ENCODE measurements at regions not wholly inside any gene's neighbourhood (a gene's known extent, or its start where the extent isn't known, plus 50 kb on each side); places are given as distances from the start of the nearest gene placed in this dataset.

GRCh38 chr2:194720462-194720861 is 936.6 kb upstream of the SLC39A10 start:
- no peaks in the 10 kb centered on the region for H4K20me1 ChIP-seq (ENCODE audit: low read length)
- no peaks in the 10 kb centered on the region for H3F3A ChIP-seq (ENCODE audit: low read length, unreplicated experiment)
- H3K79me2 ChIP-seq (ENCODE audit: low read length), result no peaks in the 10 kb centered on the region
- H3K9me2 ChIP-seq (replicated peaks; ENCODE audit: low read length), result no peaks in the 10 kb centered on the region
- POLR2A ChIA-PET (ENCODE audit: unreplicated experiment), result no interaction called here
- TF ChIP-seq EZH2phosphoT487 (IDR thresholded peaks at IDR 0.05; ENCODE audit: borderline replicate concordance, low read length) (no peak), EZH2 (IDR thresholded peaks at IDR 0.05; ENCODE audit: low read length, unreplicated experiment) (no peak), CTCF (conservative IDR thresholded peaks at IDR 0.05; ENCODE audit: low read depth, low read length) (no peak)
- intact Hi-C loops (cut with micrococcal nuclease), result no loop called here
- no peak overlapping the region for H3K9ac ChIP-seq (ENCODE audit: low read length)
- H3K36me3 ChIP-seq (ENCODE audit: low read depth, low read length), result no peaks in the 10 kb centered on the region
- H3K9me3 ChIP-seq (ENCODE audit: low read length), result no peaks in the 10 kb centered on the region
- DNase-seq, result no peak
- H3K27ac ChIP-seq (ENCODE audit: low read length), result no peak overlapping the region
- no peaks in the 10 kb centered on the region for H3K4me1 ChIP-seq (ENCODE audit: insufficient read depth, low read length)
- no peak overlapping the region for H3K4me2 ChIP-seq (ENCODE audit: low read length)
- H2AFZ ChIP-seq (ENCODE audit: low read length), result no peak overlapping the region
- no peaks in the 10 kb centered on the region for H3K27me3 ChIP-seq (ENCODE audit: low read length)
- CTCF ChIA-PET, result no interaction called here
- BruUV-seq (replicated peaks), result no TSS peak
- ATAC-seq, result no peak
- no peak overlapping the region for H3K4me3 ChIP-seq (ENCODE audit: low read length)

- DNase-seq, result no peak
- Histone ChIP-seq H3K4me2 (ENCODE audit: low read length) (no peak overlapping the region), H3F3A (ENCODE audit: low read length, unreplicated experiment) (no peaks in the 10 kb centered on the region), H3K4me1 (ENCODE audit: insufficient read depth, low read length) (no peaks in the 10 kb centered on the region), H3K27ac (ENCODE audit: low read length) (no peak overlapping the region), H3K36me3 (ENCODE audit: low read depth, low read length) (no peaks in the 10 kb centered on the region), H3K9me3 (ENCODE audit: low read length) (no peaks in the 10 kb centered on the region), H4K20me1 (ENCODE audit: low read length) (no peaks in the 10 kb centered on the region), H3K4me3 (ENCODE audit: low read length) (no peak overlapping the region), H3K9ac (ENCODE audit: low read length) (no peak overlapping the region), H2AFZ (ENCODE audit: low read length) (no peak overlapping the region), H3K27me3 (ENCODE audit: low read length) (no peaks in the 10 kb centered on the region), H3K9me2 (replicated peaks; ENCODE audit: low read length) (no peaks in the 10 kb centered on the region), H3K79me2 (ENCODE audit: low read length) (no peaks in the 10 kb centered on the region)
- BruUV-seq (replicated peaks), result no TSS peak
- ChIA-PET CTCF (interaction anchor here (0.5 kb wide), 1 partner anchor 26 kb away, joined by 3 read pairs; no protein-coding TSS in a partner anchor), POLR2A (ENCODE audit: unreplicated experiment) (no interaction called here)
- TF ChIP-seq CTCF (conservative IDR thresholded peaks at IDR 0.05; ENCODE audit: low read depth, low read length) (no peak), EZH2phosphoT487 (IDR thresholded peaks at IDR 0.05; ENCODE audit: borderline replicate concordance, low read length) (no peak), EZH2 (IDR thresholded peaks at IDR 0.05; ENCODE audit: low read length, unreplicated experiment) (no peak)
- intact Hi-C loops (cut with micrococcal nuclease), result no loop called here
- no peak for ATAC-seq
These were observed 938.1 kb upstream of the SLC39A10 start for GRCh38 chr2:194718881-194719280.

- H3F3A ChIP-seq (ENCODE audit: low read length, unreplicated experiment), result no peaks in the 10 kb centered on the region
- no peak for ATAC-seq
- intact Hi-C loops (cut with micrococcal nuclease), result no loop called here
- H3K4me1 ChIP-seq (ENCODE audit: insufficient read depth, low read length), result no peaks in the 10 kb centered on the region
- H3K4me3 ChIP-seq (ENCODE audit: low read length), result no peak overlapping the region
- POLR2A ChIA-PET (ENCODE audit: unreplicated experiment), result no interaction called here
- H3K27ac ChIP-seq (ENCODE audit: low read length), result no peak overlapping the region
- no peak overlapping the region for H3K9ac ChIP-seq (ENCODE audit: low read length)
- H3K4me2 ChIP-seq (ENCODE audit: low read length), result no peak overlapping the region
- no peaks in the 10 kb centered on the region for H3K9me2 ChIP-seq (replicated peaks; ENCODE audit: low read length)
- no peaks in the 10 kb centered on the region for H3K9me3 ChIP-seq (ENCODE audit: low read length)
- CTCF ChIA-PET, result no interaction called here
- H4K20me1 ChIP-seq (ENCODE audit: low read length), result no peaks in the 10 kb centered on the region
- no peak overlapping the region for H2AFZ ChIP-seq (ENCODE audit: low read length)
- BruUV-seq (replicated peaks), result no TSS peak
- H3K27me3 ChIP-seq (ENCODE audit: low read length), result no peaks in the 10 kb centered on the region
- TF ChIP-seq CTCF (conservative IDR thresholded peaks at IDR 0.05; ENCODE audit: low read depth, low read length) (no peak), EZH2 (IDR thresholded peaks at IDR 0.05; ENCODE audit: low read length, unreplicated experiment) (no peak), EZH2phosphoT487 (IDR thresholded peaks at IDR 0.05; ENCODE audit: borderline replicate concordance, low read length) (no peak)
- H3K79me2 ChIP-seq (ENCODE audit: low read length), result no peaks in the 10 kb centered on the region
- peak; percentile 52 for DNase-seq
- H3K36me3 ChIP-seq (ENCODE audit: low read depth, low read length), result no peaks in the 10 kb centered on the region
These were observed 942.5 kb upstream of the SLC39A10 start for GRCh38 chr2:194714541-194714940.
